ENCODE measurements at regions not wholly inside any gene's neighbourhood (a gene's known extent, or its start where the extent isn't known, plus 50 kb on each side); places are given as distances from the start of the nearest gene placed in this dataset.

DNA sequence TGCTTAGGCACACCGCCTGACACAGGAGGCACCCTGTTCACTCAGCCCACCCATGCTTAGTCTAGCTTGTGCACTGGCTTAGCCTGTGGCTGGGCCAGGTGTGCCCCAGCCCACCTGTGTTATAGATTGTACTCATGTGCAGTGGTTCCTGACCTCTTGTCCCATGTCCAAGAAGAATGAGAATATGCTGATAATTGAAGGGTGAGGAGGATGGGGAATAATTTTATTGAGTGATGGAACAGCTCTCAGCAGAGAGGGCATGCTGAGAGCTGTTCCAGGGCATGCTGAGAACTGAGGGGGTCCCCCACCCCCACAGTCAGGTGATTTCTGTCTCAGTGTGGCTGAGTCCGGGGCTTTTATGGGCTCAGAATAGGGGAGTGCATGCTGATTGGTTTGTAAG lies 395.9 kb downstream of the FUT8 start:
- TF ChIP-seq NFYB (IDR thresholded peaks at IDR 0.05; ENCODE audit: insufficient read depth, low read depth, low read length), result no peak
- TF ChIP-seq, protein P1, sequence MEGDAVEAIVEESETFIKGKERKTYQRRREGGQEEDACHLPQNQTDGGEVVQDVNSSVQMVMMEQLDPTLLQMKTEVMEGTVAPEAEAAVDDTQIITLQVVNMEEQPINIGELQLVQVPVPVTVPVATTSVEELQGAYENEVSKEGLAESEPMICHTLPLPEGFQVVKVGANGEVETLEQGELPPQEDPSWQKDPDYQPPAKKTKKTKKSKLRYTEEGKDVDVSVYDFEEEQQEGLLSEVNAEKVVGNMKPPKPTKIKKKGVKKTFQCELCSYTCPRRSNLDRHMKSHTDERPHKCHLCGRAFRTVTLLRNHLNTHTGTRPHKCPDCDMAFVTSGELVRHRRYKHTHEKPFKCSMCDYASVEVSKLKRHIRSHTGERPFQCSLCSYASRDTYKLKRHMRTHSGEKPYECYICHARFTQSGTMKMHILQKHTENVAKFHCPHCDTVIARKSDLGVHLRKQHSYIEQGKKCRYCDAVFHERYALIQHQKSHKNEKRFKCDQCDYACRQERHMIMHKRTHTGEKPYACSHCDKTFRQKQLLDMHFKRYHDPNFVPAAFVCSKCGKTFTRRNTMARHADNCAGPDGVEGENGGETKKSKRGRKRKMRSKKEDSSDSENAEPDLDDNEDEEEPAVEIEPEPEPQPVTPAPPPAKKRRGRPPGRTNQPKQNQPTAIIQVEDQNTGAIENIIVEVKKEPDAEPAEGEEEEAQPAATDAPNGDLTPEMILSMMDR (IDR thresholded peaks at IDR 0.05 in 2 of 3, conservative IDR thresholded peaks at IDR 0.05 in 1 of 3; ENCODE audit: control insufficient read depth in 2 of 3, extremely low read depth in 1 of 3, insufficient read depth in 1 of 3, low read depth in 3 of 3, low read length in 3 of 3), result no peak
- TF ChIP-seq SIN3A (IDR thresholded peaks at IDR 0.05; ENCODE audit: low read depth, low read length), result no peak
- no peak for TF ChIP-seq POLR2A (IDR thresholded peaks at IDR 0.05; ENCODE audit: low read depth, low read length)
- no peak for TF ChIP-seq CEBPB (IDR thresholded peaks at IDR 0.05; ENCODE audit: borderline replicate concordance in 1 of 2, low read depth in 2 of 2, low read length in 2 of 2)
- no peak for TF ChIP-seq RFX5 (IDR thresholded peaks at IDR 0.05; ENCODE audit: low read depth, low read length)
- TF ChIP-seq GABPA (IDR thresholded peaks at IDR 0.05; ENCODE audit: low read depth), result no peak
- TF ChIP-seq SREBF2 (IDR thresholded peaks at IDR 0.05; ENCODE audit: low read length), result no peak
- no peak for TF ChIP-seq ASH2L (IDR thresholded peaks at IDR 0.05; ENCODE audit: borderline replicate concordance, low read depth)
- TF ChIP-seq HCFC1 (IDR thresholded peaks at IDR 0.05; ENCODE audit: low read length), result no peak

Measured in GM12878 (cell line).